HG03442 (cell line): ENCODE measurements at regions not wholly inside any gene's neighbourhood (a gene's known extent, or its start where the extent isn't known, plus 50 kb on each side); places are given as distances from the start of the nearest gene placed in this dataset.
A peak's percentile ranks its signal among the peaks of the same experiment; 100 is the strongest.

ENCODE experiments used
- ATAC-seq: cut with Tn5 transposase; IDR thresholded peaks from one replicate; pipeline ENCODE4 v1.9.1; 2021; ENCODE audit warnings: mild to moderate bottlenecking, moderate library complexity; ENCODE audit not compliant: unreplicated experiment

- ATAC-seq, result no peak
Measured at GRCh38 chr1:221184131-221184794, 305.0 kb downstream of the HLX start.

- ATAC-seq, result no peak
Measured at GRCh38 chr1:221187174-221187573, 307.9 kb downstream of the HLX start.

DNA sequence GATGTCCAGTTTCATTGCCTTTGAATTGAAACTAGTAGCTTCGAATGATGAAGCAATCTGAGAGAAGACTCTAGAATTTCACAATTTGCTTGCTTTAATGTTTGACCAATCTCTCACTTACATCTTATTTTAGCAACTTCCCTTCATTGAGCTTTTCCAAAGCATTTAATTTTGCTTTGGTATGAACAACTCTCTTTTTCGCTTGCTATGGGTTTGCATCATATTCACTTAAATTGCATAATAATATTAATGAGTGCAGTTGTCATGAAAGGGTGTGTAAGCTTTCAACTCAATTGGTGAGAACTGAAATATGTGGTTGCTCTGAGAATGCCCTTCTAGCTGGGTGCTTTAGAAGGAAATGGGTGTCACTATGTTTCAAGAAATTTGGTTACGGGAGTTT lies 309.2 kb downstream of the HLX start:
- no peak for ATAC-seq

- no peak for ATAC-seq
Measured at GRCh38 chr1:221190249-221190648, 311.0 kb downstream of the HLX start.

GRCh38 chr1:221192055-221192454 lies 312.8 kb downstream of the HLX start:
- ATAC-seq, result no peak

DNA sequence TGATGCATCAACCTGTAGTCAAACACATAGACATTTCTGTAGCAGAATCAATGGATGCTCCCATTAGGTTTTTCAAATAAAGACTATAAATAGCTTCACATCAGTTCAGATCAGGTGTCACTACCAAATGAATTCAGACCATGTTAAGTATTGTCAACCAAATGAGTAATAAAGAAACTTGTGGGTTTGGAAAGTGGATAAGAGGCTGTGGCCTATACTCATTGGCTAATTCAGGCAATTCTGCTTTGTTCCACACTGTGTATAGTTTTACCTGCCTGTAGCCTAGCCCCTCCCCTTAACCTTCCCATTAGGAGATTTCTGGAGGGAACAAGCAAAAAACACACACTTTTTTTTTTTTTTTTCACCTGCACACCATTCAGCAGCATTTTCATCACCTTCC lies 321.2 kb downstream of the HLX start:
- peak; percentile 78 for ATAC-seq

DNA sequence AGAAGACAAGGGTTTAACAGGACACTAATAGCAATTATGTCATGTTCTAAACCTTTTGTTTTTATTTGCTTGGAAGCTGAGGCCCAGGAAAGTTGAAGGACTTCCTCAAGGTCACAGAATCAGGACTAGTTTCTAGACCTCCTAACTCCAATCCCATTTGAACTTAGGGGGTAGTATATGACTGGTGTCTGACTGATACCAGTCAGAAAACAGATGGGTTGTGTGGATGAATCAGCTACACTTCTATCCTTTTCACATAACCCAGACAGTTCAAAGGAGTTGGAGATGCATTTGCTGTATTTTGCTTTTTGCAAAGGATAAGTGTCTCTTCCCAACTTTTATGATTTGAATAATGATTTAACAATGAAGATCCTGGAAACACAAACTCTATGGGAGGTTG lies 322.5 kb downstream of the HLX start:
- ATAC-seq, result no peak

DNA sequence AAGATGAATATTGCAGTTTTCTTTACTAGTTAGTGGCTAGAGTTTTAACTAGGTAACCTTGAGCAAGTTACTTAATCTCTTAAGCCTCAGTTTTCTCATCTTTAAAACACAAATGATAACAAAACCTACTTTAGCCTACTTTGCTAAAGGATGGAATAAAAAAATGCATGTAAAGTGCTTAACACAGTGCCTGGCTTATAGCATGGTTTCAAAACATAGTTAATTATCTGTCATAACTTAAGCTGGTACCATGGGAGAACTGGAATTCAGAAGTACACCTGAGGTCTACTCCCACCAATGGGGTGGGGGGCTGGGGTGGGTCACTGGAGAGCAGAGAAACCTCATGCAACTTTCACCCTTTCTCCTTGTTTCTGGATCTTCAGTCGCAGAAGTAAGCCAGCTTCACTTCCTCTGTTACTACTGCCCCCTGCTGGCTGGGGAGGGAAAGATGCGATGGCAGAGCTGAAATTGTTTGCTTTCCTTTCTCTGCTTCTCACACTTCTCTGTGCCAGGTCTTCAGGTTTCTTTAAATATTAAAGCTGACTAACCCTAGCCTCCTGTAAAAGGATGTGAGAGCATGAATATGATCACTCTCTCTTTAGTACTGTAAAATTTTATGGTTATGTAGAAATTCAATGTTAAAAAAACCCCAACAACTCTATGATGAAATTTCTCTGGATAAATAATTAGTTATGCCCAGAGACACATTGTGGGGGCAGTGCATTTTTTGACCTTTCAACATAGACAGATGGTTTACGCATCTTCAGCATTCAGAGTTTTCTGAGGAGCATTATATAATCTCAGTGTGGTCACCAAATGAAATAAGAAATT lies 324.2 kb downstream of the HLX start:
- ATAC-seq, result peak; percentile 69

DNA sequence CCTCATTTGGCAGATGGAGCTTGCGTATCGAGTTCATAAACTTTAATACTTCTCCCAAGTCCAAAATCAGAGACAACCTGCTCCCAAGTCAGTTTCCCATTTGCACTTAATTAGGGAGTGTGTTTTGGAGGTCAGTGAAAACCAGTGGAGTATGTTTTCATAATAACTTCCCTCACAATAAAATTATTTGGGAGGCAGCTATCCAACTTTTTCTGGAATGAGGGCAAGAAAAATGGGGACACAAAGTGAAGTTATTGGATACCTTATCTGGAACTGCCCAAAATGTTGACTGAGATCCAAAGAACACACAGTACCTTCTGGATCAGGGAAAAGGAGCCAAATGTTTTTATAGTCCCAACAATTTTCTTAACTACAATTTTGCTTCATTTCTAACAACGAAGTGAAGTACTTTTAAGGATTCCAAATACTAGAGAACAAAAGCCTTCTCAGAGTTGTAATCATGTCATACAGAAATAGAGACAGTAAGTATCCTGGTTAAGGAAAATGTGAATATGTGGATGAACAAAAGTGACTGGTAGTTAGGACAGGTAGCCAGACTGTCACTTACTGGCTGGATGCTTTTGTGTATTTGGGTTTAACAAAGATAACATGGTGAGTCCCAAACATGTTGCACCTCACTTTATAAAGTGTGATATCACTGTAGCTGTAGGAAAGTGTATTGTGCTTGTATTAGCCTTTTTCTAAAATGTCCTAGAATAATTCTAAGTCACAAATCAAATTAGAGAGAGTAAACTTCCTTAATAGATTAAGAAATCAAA lies 325.0 kb downstream of the HLX start:
- ATAC-seq, result no peak

DNA sequence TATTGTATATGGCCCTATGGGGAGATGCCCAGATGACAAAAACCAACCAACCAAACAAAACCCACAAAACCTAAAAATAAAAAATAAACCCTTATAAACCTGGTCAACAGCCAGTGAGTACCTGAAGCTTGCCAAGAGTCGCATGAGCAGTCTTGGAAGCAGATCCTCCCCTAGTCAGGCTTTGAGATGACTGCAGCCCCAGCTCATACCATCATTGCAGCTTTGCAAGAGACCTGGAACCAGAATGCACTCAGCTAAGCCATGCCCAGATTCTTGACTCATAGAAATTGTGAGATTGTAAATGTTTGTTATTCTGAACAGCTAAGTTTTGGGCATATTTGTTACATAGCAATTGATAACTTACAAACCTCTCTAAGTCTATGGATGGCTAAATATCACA lies 326.8 kb downstream of the HLX start:
- ATAC-seq, result no peak

- ATAC-seq, result no peak
Measured at GRCh38 chr1:221212926-221213325, 333.7 kb downstream of the HLX start.

DNA sequence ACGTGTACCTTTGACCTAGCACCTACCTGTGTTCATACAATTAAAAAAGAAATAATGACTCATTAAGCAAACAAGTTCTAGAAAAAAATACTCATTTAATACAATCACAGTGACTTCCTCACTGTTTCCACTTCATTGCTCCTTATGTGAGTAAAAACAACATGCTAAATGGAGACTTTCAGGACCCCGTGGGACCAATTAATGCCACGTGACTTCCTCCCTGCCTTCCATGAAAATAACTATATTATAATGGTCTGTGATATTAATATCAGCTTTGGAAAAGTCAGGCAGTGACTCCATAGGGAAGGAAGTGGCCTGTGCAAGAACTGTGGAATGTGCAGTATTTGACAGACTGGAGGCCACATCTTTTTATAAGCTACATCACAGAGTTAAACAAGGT lies 337.8 kb downstream of the HLX start:
- no peak for ATAC-seq

- no peak for ATAC-seq
Measured at GRCh38 chr1:221223281-221223680, 344.0 kb downstream of the HLX start.

DNA sequence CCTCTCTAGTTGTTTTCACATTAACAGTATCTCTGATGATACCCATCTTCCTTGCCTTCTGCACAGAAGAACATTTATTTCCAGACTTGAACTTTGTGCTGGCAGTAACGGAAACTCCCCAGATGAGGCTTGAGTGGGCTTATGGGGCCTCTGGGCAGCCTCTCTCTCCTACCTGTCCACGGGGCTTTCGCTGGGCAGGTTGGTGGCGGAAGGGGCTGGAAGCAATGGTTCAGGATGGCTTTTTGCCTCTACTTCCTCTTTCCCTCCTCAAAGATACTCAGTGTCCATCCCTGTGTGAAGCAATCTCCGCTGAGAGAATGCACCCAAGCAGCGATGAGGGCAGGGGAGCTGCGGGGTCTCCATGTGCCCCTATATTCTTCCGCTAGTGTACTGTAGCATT lies 348.2 kb downstream of the HLX start:
- peak; percentile 8 for ATAC-seq

GRCh38 chr1:221227872-221228337 lies 348.7 kb downstream of the HLX start:
- peak; percentile 57 for ATAC-seq

DNA sequence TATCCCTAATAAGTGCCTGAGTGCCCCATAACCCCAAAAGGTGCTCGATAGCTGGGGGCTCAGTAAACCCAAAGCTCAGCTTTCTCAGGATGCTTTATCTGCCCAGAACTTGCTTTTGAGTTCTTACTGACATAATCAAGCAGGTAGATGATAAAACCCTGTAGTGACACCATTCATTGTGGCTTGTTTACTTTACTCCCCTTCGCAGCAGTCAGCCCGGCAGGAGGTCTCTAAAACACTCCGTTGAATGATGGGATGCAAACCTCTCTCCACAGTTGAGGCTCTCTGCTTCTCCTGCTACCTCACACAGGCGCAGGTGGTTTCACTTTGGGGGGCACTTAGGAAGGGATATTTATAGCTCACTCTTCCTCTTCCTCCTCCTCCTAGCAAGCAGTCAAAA lies 349.4 kb downstream of the HLX start:
- no peak for ATAC-seq

DNA sequence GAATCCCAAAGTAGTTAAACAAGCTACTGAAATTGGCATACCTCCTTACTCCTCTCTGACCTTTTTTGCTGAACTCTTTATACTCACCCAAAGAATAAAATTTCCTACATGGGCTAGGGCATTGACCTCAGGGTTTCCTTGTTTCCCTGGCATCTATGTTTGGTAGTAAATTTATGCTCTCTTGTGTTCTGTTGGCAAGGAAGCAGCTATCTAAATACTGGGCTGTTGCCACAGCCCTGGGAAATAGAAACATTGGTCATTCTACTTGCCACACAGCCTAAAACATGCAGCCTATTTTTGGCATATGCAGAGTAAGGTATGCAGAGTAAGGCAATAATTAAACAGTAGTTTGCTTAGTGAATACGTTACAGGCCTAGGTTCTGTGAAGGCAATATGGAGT lies 351.4 kb downstream of the HLX start:
- ATAC-seq, result no peak

DNA sequence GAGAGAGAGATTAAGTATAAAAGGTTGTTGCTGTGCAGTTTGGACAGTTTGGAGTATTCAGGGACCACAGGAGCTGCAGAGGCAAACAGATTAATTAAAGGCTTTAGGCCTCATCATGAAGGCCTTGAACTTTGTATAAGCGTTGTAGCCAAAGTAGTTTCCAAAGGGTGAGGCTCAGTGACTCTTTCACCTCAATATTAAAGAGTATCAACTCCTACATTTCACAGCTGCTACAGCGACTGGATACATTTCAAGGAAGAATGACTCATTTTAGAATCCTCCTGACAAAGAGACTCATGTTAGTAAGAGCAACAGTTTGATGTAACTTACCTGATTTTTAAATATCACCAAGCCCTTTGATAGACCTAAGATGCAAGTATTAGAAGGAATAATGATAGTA lies 355.5 kb downstream of the HLX start:
- ATAC-seq, result no peak

GRCh38 chr1:221237587-221237986 lies 358.3 kb downstream of the HLX start:
- no peak for ATAC-seq

GRCh38 chr1:221239181-221239580 lies 359.9 kb downstream of the HLX start:
- no peak for ATAC-seq

DNA sequence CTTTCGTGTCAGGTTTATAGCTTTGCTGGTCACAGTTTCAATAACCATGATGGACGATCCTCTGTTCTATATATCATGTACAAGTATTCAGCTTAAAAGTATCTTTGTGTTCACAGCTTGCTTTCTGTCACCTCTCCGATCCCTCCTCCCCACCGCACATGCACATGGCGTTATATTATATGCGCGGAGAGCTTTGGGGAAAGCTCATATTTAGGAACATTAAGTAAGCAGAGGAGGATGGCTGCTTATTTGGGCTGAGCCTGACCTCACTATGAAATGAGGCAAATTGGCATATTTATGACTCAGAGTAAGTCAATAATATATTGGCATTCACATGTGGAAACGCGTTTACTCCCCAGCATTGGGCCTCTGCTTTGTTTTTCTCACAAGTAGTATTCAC lies 360.5 kb downstream of the HLX start:
- ATAC-seq, result no peak

- no peak for ATAC-seq
Measured at GRCh38 chr1:221240690-221241089, 361.4 kb downstream of the HLX start.
